Breast epithelium (tissue), 4 donors: ENCODE measurements at regions not wholly inside any gene's neighbourhood (a gene's known extent, or its start where the extent isn't known, plus 50 kb on each side); places are given as distances from the start of the nearest gene placed in this dataset.

Source experiments
- DNase-seq, 2 donors: peaks; one replicate each; pipeline ENCODE4 v3.0.0-alpha.2; 2019; ENCODE audit warnings: low spot score in 2 of 2
- H3K27ac ChIP-seq, 2 donors: fragments of 200-600 bp; sonication (generic) in 1 of 2; one replicate each; pipeline ENCODE4 v1.5.1; 2016 to 2019; ENCODE audit warnings: mild to moderate bottlenecking in 1 of 2
- H3K27me3 ChIP-seq, 2 donors: fragments of 200-600 bp; sonication (generic) in 1 of 2; one replicate each; pipeline versions ENCODE4 v1.5.1 to v1.6.0; 2017 to 2019; ENCODE audit warnings: control low read depth in 1 of 2, mild to moderate bottlenecking in 1 of 2
- H3K36me3 ChIP-seq: fragments of 200-600 bp; one replicate; pipeline ENCODE4 v1.5.1; 2019
- H3K4me1 ChIP-seq, 2 donors: fragments of 200-600 bp; sonication (generic); one replicate each; pipeline ENCODE4 v1.5.1; 2016 to 2019; ENCODE audit warnings: control low read depth in 1 of 2
- H3K4me3 ChIP-seq, 3 donors: fragments of 200-600 bp; sonication (generic); 1 replicate in 2 of 3; 2 replicates in 1 of 3; pipeline ENCODE4 v1.5.1; 2016 to 2019; ENCODE audit warnings: mild to moderate bottlenecking in 3 of 3, moderate library complexity in 2 of 3
- H3K9me3 ChIP-seq, 2 donors: fragments of 200-600 bp; sonication (generic) in 1 of 2; one replicate each; pipeline ENCODE4 v1.5.1; 2016 to 2019; ENCODE audit warnings: control low read depth in 1 of 2
- CTCF ChIP-seq, 3 donors: fragments of 450-650 bp; IDR thresholded peaks; one replicate each; pipeline ENCODE4 v1.5.1; 2016 to 2017; ENCODE audit warnings: antibody characterized with exemption in 3 of 3, mild to moderate bottlenecking in 3 of 3, moderate library complexity in 3 of 3
- POLR2A ChIP-seq: fragments of 450-650 bp; IDR thresholded peaks from one replicate; pipeline ENCODE4 v1.6.1; 2016; ENCODE audit warnings: antibody characterized with exemption, mild to moderate bottlenecking, moderate library complexity
- POLR2AphosphoS5 ChIP-seq, 3 donors: sonication (generic); formaldehyde crosslinking; IDR thresholded peaks; one replicate each; pipeline ENCODE4 v1.6.1; 2017; ENCODE audit warnings: antibody characterized with exemption in 3 of 3
- intact Hi-C: fragments of 100-400 bp; cut with DNase I; formaldehyde crosslinking; loops from one replicate; pipeline ENCODE4 v1.15.1; 2023; ENCODE audit warnings: low total_unique reads

GRCh38 chr20:24407151-24407550, 62.3 kb upstream of the SYNDIG1 start:
- Histone ChIP-seq H3K9me3 (no peaks in the 10 kb centered on the region), H3K36me3 (no peaks in the 10 kb centered on the region), H3K4me3 (no peak overlapping the region), H3K27me3 (peaks cover 0 to 36% of the 10 kb centered on the region in 2 donors), H3K4me1 (no peaks in the 10 kb centered on the region), H3K27ac (no peak overlapping the region)
- TF ChIP-seq POLR2AphosphoS5 (IDR thresholded peaks at IDR 0.05) (no peak), POLR2A (no peak), CTCF (IDR thresholded peaks at IDR 0.05) (no peak)
- intact Hi-C loops = no loop called here
- no peak for DNase-seq

GRCh38 chr20:24406750-24407149, 62.7 kb upstream of the SYNDIG1 start:
- TF ChIP-seq CTCF (IDR thresholded peaks at IDR 0.05) (no peak), POLR2A (no peak)
- H3K27me3 ChIP-seq = peaks cover 0 to 32% of the 10 kb centered on the region in 2 donors
- no peak for DNase-seq
- no peaks in the 10 kb centered on the region for H3K36me3 ChIP-seq
- H3K4me3 ChIP-seq = no peak overlapping the region
- no peak overlapping the region for H3K27ac ChIP-seq
- intact Hi-C loops = no loop called here
- no peaks in the 10 kb centered on the region for H3K9me3 ChIP-seq
- no peaks in the 10 kb centered on the region for H3K4me1 ChIP-seq

- intact Hi-C loops = no loop called here
- no peaks in the 10 kb centered on the region for H3K4me1 ChIP-seq
- no peaks in the 10 kb centered on the region for H3K36me3 ChIP-seq
These were observed 63.2 kb upstream of the SYNDIG1 start for GRCh38 chr20:24406251-24406650.

GRCh38 chr20:24405810-24406209, 63.6 kb upstream of the SYNDIG1 start:
- no peaks in the 10 kb centered on the region for H3K36me3 ChIP-seq
- TF ChIP-seq POLR2AphosphoS5 (IDR thresholded peaks at IDR 0.05) (no peak), POLR2A (no peak), CTCF (IDR thresholded peaks at IDR 0.05) (no peak)

More at GRCh38 chr20:24406251-24406650, 63.2 kb upstream of the SYNDIG1 start:
- Histone ChIP-seq H3K4me3 (no peak overlapping the region), H3K27me3 (peaks cover 0 to 28% of the 10 kb centered on the region in 2 donors), H3K9me3 (no peaks in the 10 kb centered on the region), H3K27ac (no peak overlapping the region)
- DNase-seq = no peak
- TF ChIP-seq CTCF (IDR thresholded peaks at IDR 0.05) = no peak
- TF ChIP-seq POLR2AphosphoS5 (IDR thresholded peaks at IDR 0.05) = no peak
- no peak for TF ChIP-seq POLR2A

GRCh38 chr20:24403406-24403805, 66.0 kb upstream of the SYNDIG1 start:
- TF ChIP-seq POLR2AphosphoS5 (IDR thresholded peaks at IDR 0.05) = no peak
- H3K27me3 ChIP-seq = peaks cover 0 to 14% of the 10 kb centered on the region in 2 donors
- no peaks in the 10 kb centered on the region for H3K36me3 ChIP-seq
- no peak overlapping the region for H3K4me3 ChIP-seq
- intact Hi-C loops = no loop called here
- peaks cover 0 to under 1% of the 10 kb centered on the region in 2 donors for H3K9me3 ChIP-seq
- no peak overlapping the region for H3K27ac ChIP-seq
- no peaks in the 10 kb centered on the region for H3K4me1 ChIP-seq
- DNase-seq = no peak

More at GRCh38 chr20:24405810-24406209, 63.6 kb upstream of the SYNDIG1 start:
- H3K4me1 ChIP-seq = no peaks in the 10 kb centered on the region
- DNase-seq = no peak
- peaks cover 0 to 24% of the 10 kb centered on the region in 2 donors for H3K27me3 ChIP-seq
- intact Hi-C loops = no loop called here
- H3K9me3 ChIP-seq = no peaks in the 10 kb centered on the region
- H3K27ac ChIP-seq = no peak overlapping the region
- no peak overlapping the region for H3K4me3 ChIP-seq

GRCh38 chr20:24402188-24402587, 67.2 kb upstream of the SYNDIG1 start:
- DNase-seq = no peak
- H3K4me3 ChIP-seq = no peak overlapping the region
- TF ChIP-seq POLR2A (no peak), POLR2AphosphoS5 (IDR thresholded peaks at IDR 0.05) (no peak), CTCF (IDR thresholded peaks at IDR 0.05) (no peak)
- no peaks in the 10 kb centered on the region for H3K36me3 ChIP-seq
- no peaks in the 10 kb centered on the region for H3K4me1 ChIP-seq
- H3K27me3 ChIP-seq = peaks cover 0 to 14% of the 10 kb centered on the region in 2 donors
- intact Hi-C loops = no loop called here
- no peak overlapping the region for H3K27ac ChIP-seq
- H3K9me3 ChIP-seq = peaks cover 0 to 5% of the 10 kb centered on the region in 2 donors
